HG03558 (cell line): ENCODE measurements at regions not wholly inside any gene's neighbourhood (a gene's known extent, or its start where the extent isn't known, plus 50 kb on each side); places are given as distances from the start of the nearest gene placed in this dataset.

Source experiments
- ATAC-seq: cut with Tn5 transposase; IDR thresholded peaks from one replicate; pipeline ENCODE4 v1.9.1; 2021; ENCODE audit warnings: moderate number of reproducible peaks; ENCODE audit not compliant: unreplicated experiment; ENCODE audit errors: extremely low read depth

DNA sequence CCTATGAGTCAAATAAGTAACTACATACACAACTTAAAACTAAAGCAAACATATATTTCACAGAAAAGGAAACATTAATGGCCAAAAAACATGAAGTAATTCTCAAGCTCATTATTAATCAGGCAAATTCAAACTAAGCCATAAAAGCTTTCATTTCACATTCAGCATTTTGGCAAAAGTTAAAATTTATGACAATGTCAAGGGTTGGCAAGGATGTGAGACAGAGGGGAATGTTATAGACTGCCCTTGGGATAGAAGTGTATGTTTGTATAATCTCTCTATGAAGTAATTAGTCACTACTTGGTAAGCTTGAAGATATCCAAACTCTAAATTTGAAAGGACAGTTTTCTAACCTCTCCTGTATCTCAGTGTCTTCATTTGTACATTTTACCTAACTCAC is 539.4 kb downstream of the RIT2 start:
- no peak for ATAC-seq

DNA sequence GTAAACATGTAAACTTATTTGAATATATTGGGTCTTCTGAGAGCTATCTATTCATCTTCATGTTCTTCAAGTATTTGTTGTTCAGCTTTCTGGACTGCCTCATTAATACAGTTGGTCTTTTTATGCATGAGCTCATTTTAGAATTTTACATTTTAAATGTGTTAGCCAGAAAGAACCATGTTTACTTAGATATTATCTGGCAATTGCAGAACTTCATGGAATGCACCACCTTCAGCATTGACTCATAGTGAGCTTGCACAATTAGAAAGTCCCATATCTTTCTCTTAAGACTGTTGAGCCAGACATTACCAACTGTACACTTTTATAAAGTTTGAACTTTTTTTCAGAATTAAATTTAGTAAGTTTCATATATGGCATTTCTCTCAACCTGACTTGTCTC is 536.7 kb downstream of the RIT2 start:
- no peak for ATAC-seq

DNA sequence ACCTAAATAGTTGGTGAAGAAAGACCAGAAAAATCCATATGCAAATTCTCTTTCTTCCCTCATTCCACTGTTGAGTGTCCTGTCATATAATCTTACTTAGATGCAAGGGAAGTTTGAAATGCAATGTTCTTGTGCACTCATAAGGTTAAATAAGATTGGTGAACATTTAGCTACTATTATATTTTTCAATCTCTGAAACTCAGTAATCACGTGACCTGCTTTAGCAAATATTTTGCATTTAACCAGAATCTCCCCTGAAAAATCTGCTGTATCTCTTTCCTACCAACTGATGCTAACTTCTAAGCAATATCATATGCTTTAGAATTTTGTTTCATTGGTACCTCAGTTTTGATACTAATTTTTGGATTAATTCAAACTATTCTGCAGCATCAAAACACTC is 533.2 kb downstream of the RIT2 start:
- ATAC-seq, result no peak

DNA sequence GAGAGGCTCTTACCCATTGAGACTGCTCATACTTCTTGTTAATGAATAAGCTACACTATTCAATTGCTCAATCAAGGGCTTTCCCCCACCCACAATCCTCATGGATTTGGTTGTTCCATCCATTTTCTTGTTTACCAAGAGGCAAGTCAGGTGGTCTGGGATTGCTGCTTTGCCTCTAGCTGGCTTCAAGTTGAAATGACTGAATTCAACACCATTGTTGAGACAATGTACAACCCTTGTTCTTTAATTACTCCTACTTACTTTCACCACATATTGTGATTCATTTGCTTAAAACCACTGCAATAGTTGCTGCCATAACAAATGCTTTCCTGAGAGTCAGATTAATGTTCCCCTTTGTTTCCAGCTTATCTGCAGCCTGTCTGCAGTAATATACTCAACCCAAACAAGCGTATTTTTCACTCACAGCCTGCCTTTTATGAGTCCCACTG is 532.2 kb downstream of the RIT2 start:
- no peak for ATAC-seq

DNA sequence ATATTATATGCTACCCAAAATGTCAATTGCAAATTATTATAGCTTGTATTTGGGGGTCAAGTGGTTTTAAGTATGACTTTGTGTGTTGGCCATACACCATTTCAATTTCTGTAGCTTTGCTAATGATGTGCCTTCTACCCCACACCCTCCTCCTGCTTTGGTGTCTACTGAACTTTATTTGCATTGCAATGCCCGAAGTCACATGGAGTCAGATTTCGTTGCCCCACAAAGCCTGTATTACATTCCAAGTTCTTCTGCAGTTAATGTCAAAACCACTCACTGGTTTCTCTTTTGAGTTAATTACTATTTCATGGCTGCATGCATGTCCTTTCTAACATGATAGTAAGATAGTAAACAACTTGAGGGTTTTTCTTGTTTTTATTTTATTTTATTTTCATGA is 528.9 kb downstream of the RIT2 start:
- ATAC-seq, result no peak

DNA sequence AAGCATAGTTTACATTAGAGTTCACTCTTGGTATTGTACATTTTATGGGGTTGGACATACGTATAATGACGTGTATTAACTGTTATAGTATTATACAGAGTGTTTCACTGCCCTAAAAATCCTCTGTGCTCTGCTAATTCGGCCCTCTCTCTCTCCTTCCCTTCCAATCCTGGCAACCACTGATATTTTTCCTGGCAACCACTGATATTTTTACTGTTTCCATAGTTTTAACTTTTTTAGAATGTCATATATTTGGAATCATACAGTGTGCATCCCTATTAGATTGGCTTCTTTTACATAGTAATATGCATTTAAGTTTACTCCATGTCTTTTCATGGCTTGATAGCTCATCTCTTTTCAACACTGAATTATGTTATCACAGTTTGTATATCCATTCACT is 526.7 kb downstream of the RIT2 start:
- no peak for ATAC-seq

DNA sequence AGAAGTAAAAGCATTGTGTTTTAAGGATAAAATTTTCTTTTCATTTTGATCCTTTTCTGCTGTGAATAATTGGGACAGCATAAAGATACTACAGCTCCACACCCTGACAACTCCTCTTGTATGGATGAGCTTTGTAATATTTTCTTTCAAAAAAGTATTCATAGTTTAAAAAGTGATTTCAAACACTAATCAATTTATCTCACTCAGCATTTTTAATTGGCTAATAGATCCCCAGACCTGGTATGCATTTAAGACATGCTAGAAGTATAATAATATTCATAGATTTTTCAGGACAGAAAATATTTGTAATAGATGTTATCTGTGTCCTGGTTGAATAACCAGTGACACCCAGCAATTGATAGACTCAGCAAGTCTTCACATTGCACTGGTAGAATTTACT is 510.7 kb downstream of the RIT2 start:
- ATAC-seq, result no peak

DNA sequence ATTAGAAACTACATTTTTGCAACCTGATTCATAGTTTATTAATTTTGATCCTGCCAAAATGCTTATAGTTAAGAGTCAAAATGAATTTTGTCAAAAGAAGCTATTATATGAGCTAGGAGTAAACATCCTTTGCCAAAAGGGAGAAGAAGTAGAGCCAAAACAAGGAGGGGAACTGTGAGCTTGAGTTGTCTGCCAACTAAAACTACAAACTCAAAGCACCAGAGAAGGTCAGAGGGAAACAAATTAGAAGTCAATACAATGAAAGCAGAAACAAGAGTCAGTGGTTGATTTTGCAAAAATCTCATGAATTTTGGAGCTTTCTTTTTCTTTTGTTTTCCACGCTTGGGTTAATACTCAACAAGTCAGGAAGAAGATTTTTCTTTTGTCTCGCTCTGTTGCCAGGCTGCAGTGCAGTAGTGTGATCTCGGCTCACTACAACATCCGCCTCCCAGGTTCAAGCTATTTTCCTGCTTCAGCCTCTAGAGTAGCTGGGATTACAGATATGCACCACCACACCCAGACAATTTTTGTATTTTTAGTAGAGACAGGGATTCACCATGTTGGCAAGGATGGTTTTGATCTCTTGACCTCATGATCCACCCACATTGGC is 508.5 kb downstream of the RIT2 start:
- ATAC-seq, result no peak

DNA sequence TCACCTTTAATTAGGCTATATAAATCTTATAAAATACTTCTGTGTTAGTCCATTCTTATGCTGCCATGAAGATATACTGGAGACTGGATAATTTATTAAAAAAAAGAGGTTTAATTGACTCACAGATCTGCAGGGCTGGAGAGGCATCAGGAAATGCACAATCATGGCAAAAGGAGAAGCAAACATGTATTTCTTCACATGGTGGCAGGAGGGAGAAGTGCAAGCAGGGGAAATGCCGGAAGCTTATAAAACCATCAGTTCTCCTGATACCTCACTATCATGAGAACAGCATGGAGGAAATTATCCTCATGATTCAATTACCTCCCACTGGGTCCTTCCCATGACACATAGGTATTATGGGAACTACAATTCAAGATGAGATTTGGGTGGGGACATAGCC is 504.4 kb downstream of the RIT2 start:
- no peak for ATAC-seq

DNA sequence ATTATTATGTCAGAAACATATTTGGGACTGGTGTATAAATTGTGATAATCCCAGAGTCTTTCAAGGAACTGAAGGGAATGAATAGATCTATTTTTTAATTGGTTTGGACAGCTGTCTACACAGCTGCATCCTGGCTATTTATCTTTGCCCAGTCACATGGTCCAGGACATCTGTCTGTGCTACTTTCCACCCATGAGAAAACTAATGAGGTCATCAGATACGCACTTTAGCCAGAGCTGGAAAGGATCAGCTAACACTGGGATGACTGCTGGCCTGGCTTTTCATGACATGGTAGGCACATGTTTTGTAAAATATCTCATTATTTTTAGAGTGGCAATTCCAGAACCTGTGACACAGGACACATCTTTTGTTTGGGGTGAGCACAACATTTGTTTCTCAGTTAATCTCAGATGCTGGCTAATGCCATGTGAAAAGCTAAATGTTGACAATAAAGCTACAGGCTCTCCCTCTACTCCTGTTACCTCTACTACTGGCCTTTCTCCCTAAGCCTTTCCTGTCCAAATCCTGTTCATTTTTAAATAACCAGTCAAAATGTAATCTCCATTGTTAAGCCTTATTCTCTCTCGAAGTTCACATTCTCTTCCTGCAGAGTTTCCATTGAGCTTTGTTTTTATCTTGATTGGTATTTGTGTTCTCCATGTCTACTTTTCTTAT is 500.7 kb downstream of the RIT2 start:
- ATAC-seq, result no peak

DNA sequence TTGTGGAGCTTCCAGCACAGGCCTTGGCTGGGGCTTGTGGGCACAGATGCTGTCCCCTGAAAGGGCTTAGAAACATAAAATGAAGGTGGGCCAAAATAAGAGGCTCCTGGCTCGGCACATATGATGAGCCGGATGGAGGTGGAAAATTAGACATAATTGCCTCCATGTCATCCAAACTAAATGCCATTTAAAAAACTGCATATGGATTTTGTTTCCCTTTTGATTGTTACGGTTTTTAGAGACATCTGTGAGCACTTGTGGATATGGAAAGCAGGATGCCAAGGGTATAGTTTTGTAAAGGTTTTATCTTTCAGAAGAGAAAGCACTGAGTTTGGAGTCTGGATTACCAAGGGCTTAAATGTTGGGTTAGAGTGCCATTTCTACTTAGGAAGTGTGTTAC is 498.3 kb downstream of the RIT2 start:
- ATAC-seq, result no peak

DNA sequence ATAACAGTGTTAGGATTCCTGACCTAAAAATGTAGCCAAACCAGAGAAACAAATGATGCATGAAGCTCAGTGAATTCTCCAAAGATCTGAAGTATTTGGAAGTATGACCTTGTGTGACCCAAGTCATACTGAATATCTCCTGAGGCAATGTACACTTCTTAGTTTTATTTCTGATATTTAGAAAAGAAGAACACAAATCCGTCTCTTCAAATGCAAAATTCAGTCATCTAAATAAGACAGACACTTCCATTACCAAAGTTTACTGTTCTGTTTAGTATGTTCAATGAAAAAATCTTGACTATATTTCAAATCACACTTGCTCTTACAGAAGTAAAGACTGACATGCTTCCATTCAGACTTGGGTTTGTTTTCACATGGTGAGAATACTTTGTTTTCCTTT is 495.7 kb downstream of the RIT2 start:
- no peak for ATAC-seq

DNA sequence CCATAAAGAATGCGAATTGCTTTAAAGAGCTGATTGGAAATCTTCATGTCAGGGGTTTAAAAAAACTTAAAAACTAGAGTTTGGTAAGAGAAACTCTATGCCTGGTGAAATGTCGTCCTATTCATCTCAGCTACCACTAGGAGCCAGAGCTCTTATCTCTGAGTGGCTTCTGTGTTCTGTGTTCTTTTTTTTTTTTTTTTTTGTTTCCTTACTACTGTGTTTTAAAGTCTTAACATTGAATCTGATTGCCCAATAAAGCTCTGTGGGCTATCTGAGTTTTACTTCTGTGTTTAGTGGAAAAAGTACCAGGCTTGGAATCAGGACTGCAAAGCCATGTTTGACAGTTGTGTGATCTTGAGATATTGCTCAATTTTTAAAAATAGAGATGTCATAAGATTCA is 494.8 kb downstream of the RIT2 start:
- no peak for ATAC-seq

DNA sequence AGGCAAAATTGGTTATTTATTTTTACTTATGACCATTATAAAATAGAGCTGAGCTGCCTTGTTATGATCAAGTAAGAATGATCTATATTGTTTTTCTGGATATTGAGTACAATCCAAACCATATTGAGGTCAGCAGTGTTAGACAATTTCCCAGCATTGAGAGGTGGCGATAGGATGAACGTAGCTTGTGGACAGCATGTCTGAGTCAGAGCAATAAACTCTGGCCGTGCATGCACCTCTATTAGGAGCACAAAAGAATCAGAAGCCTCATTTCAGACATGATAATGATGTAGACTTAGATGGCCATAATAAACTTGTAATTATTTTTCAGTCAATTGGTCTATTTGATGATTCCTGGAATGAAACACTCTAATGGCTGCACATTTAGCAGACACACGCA is 491.6 kb downstream of the RIT2 start:
- no peak for ATAC-seq

DNA sequence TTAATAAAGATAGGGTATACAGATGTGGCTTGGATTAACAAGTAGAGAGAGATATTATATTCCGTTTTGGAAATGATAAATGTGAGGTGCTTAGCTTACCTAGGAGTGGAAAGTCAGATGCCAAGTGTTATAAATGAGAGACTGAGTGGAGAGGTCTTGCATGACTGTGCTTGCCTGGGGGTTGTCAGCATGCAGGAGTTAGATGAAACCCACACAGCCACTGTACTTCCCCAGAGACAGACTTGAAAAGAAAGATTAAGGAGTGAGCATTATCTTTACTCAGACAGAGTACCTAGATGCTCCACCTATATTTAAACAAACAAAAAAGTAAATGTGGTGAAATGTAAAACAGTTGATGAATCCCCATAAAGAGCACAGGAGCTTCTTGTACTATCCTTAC is 482.7 kb downstream of the RIT2 start:
- no peak for ATAC-seq

DNA sequence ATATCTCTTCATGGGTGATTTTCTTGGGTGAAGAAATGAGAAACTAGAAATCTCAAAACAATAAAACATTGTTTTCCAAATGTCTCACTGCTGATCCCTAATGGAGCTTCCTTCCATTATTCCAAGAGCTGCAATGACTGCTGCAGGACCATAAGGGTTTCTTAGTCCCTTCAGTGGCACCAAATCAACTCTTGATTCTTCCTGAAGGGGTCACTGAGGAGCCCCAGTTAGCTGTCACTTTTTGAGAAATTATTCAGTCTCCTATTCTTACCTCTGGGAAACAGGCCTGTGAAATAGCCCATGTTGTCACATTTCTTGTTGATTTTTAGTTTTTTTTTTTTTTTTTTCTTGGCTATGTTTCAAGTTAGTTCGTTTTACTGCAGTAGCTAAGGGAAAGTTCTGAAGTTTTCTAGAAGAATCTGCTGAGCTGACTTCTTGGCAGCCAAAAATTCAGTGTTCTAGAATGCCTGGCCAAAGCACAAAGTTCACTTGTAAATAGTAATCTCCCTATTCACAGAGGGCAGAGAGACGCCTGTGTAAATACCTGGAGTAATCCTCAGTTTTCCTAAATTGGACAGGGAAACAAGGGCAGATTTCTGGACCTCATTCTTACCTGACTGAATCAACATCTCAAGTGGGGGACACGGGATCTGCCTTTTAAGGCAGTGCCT is 480.0 kb downstream of the RIT2 start:
- ATAC-seq, result no peak

DNA sequence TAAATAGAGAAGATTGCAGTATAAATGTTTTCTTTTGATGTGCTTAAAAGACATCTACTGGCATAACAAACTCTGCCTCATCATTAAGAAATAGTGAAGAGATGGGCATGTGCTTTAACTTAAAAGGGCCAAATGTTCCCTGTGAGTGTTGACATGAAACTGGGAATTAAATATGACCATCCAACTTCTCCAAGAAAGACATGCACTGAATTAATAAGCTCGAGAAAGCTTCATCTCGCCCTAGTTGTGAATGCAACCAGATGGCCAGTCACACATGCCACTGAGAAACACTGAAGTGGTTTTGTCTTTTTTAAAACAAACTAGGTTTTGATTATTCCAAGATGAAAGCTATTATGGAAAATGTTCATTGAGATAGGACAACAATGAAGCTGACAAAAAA is 479.2 kb downstream of the RIT2 start:
- ATAC-seq, result no peak

DNA sequence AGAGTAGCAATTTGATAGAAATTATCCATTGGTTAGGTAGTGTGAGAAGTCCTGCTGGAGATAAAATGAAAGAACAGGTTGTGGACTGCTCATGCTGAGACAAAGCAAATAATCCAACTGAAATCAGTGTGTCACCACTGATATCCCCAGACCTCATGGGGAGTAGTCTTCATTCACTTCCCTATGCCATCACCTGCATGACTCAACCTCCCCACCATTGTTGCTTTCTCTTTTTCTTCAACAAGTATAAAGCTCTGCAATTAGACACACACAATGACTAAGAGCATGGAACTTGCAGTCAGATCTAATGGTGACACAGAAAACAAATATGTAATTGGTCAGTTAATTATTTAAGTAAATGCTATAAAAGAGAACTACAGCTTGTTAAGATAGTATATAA is 475.3 kb downstream of the RIT2 start:
- ATAC-seq, result no peak

DNA sequence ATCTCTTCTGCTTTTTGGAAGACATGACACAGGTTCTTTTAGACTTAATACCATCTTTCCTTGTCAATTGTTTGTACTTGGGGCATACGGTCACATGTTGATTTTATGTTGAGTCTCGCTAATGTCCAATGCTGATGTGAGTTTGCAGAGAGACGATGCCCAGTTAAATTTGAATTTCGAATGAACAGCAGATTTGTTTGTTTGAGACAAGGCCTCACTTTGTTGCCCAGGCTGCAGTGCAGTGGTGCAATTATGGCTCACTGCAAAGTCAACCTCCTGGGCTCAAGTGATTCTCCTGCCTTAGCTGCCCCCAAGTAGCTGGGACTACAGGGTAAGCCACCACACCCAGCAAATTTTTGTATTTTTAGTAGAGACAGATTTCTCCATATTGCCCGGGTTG is 473.5 kb downstream of the RIT2 start:
- ATAC-seq, result no peak

DNA sequence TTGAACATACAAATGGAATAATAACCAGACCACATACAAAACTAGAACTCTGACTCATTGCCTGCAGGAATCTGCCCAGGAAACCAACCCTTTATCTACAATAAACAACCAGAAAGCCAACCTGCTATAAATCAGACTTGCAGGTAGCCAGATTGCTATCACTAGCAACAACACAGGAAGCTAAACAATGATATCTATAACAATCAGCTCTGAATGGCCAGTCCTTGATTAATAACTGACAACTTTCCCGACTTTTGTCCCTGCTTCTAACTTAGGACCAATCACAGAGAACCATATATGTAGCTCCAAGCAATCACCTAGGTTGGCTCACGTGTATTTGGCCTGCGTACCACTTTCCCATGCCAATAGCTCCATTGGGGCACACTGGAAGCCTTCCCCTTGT is 470.8 kb downstream of the RIT2 start:
- no peak for ATAC-seq

DNA sequence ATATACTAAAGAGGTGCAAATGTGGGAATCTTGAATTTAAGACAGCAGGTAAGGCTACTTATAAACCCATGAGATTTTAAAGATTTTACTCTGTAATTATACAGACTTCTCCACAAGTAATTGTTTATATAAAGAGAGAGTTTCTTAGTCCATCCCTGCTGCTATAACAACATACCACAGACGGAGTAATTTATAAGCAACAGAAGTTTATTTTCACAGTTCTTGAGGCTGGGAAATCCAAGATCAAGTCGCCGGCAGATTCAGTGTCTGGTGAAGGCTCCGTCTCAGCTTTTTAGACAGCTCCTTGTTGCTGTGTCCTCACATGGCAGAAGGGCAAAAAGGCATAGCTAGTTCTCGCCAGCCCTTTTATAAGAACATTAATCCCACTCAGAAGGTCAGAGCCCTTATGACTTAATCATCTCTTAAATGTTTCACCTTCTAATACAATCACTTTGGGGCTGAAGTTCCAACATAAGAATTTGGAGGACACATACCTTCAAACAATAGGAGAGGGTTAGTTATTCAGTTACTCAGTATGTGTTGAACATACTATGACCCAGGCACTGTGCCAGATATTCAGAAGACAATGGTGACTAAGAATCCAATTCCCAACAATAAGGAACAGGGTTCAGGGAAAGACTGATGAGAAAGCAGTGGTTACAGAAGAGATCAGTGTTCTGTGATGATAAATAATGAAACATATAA is 466.0 kb downstream of the RIT2 start:
- ATAC-seq, result no peak
